ENCODE measurements at regions not wholly inside any gene's neighbourhood (a gene's known extent, or its start where the extent isn't known, plus 50 kb on each side); places are given as distances from the start of the nearest gene placed in this dataset.

DNA sequence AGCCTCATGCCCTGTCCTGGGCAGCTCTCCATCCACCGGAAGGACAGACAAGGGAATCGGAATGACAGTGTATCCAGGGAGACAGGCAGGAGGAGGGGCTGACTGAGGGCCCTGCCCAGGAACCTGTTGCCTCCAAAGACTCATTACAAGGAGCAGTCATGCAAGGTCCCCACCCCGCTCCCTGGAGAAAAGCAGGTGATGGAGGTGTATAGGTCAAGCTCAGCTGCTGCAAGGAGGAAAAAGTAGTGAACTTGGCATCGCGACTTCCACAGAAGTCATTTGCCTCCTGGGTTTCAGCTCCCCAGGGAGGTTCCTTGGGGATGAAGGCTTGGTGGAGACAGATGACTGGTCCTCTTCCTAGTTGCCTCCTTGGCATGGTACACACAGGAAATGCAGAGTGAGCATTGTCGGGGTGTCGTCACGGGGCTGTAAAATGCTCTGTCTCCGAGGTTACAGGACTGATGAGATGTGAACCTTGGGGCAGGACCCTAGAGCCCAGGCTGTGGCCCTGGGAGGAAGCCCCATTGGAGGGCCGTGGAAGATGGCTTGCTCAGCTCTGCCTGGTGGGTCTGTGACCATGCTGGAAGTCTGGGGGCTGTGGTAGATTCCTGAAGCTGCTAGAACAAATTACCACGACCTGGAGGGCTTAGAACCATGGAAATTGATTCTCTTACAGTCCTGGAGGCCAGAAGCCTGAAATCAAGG, 219.6 kb upstream of the C1orf174 start:
- TF ChIP-seq YY1 (IDR thresholded peaks at IDR 0.05; ENCODE audit: low read depth) (no peak), NFIC (IDR thresholded peaks at IDR 0.05) (no peak), TCF12 (IDR thresholded peaks at IDR 0.05; ENCODE audit: low read depth) (no peak), EP300 (IDR thresholded peaks at IDR 0.05; ENCODE audit: borderline replicate concordance) (no peak), TEAD4 (IDR thresholded peaks at IDR 0.05) (no peak), RAD21 (IDR thresholded peaks at IDR 0.05; ENCODE audit: low read depth) (no peak), FOXM1 (IDR thresholded peaks at IDR 0.05; ENCODE audit: borderline replicate concordance, low read depth) (no peak), EGR1 (IDR thresholded peaks at IDR 0.05) (no peak), ZBTB7A (IDR thresholded peaks at IDR 0.05; ENCODE audit: low read depth) (no peak), TAF1 (IDR thresholded peaks at IDR 0.05; ENCODE audit: low read depth) (no peak)
- TF ChIP-seq, protein P1, sequence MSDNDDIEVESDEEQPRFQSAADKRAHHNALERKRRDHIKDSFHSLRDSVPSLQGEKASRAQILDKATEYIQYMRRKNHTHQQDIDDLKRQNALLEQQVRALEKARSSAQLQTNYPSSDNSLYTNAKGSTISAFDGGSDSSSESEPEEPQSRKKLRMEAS (IDR thresholded peaks at IDR 0.05): no peak
- TF ChIP-seq, protein P2, sequence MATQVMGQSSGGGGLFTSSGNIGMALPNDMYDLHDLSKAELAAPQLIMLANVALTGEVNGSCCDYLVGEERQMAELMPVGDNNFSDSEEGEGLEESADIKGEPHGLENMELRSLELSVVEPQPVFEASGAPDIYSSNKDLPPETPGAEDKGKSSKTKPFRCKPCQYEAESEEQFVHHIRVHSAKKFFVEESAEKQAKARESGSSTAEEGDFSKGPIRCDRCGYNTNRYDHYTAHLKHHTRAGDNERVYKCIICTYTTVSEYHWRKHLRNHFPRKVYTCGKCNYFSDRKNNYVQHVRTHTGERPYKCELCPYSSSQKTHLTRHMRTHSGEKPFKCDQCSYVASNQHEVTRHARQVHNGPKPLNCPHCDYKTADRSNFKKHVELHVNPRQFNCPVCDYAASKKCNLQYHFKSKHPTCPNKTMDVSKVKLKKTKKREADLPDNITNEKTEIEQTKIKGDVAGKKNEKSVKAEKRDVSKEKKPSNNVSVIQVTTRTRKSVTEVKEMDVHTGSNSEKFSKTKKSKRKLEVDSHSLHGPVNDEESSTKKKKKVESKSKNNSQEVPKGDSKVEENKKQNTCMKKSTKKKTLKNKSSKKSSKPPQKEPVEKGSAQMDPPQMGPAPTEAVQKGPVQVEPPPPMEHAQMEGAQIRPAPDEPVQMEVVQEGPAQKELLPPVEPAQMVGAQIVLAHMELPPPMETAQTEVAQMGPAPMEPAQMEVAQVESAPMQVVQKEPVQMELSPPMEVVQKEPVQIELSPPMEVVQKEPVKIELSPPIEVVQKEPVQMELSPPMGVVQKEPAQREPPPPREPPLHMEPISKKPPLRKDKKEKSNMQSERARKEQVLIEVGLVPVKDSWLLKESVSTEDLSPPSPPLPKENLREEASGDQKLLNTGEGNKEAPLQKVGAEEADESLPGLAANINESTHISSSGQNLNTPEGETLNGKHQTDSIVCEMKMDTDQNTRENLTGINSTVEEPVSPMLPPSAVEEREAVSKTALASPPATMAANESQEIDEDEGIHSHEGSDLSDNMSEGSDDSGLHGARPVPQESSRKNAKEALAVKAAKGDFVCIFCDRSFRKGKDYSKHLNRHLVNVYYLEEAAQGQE (IDR thresholded peaks at IDR 0.05; ENCODE audit: low read depth): no peak

DNA sequence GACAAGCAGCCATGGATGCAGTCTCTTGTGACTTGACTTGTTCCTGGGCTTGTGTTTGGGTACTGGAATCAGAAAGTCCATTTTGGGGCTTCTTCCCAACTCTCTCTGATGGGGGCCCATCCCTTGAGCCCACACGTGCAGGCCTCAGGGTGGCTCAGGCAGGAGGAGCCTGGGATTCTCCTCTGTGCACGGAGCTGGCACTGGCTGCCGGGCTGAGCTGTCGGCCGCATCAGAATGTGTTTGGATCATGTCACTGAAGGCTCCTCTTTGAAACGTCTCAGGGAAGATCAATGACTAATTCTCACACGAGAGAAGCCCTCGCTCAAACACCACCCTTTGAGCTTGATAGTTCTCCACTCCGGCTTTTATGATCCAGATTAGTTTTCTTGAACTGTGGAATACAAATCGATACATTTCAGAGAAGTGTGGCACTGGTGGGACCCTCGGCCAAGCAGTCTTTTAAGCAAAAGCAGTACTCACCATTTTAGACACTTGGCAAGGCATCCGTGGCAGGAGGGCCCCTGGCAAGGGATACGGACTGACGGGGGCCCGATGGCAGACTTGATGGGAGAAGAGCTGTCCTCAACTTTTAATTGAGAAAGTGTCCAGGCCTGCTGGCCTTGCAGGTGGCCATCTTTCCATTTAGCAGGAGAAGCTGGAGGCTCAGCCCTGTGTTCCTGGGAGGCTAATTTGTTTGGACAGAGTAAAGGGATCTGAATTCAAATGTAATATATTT, 220.7 kb upstream of the C1orf174 start:
- TF ChIP-seq TAF1 (IDR thresholded peaks at IDR 0.05; ENCODE audit: low read depth): no peak
- TF ChIP-seq RAD21 (IDR thresholded peaks at IDR 0.05; ENCODE audit: low read depth): no peak
- no peak for TF ChIP-seq NFIC (IDR thresholded peaks at IDR 0.05)
- no peak for TF ChIP-seq ZBTB7A (IDR thresholded peaks at IDR 0.05; ENCODE audit: low read depth)
- no peak for TF ChIP-seq TCF12 (IDR thresholded peaks at IDR 0.05; ENCODE audit: low read depth)
- TF ChIP-seq, protein P2 (IDR thresholded peaks at IDR 0.05; ENCODE audit: low read depth): no peak
- no peak for TF ChIP-seq CEBPB (IDR thresholded peaks at IDR 0.05)
- TF ChIP-seq, protein P3, sequence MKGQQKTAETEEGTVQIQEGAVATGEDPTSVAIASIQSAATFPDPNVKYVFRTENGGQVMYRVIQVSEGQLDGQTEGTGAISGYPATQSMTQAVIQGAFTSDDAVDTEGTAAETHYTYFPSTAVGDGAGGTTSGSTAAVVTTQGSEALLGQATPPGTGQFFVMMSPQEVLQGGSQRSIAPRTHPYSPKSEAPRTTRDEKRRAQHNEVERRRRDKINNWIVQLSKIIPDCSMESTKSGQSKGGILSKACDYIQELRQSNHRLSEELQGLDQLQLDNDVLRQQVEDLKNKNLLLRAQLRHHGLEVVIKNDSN (IDR thresholded peaks at IDR 0.05): no peak
- TF ChIP-seq EGR1 (IDR thresholded peaks at IDR 0.05): no peak

DNA sequence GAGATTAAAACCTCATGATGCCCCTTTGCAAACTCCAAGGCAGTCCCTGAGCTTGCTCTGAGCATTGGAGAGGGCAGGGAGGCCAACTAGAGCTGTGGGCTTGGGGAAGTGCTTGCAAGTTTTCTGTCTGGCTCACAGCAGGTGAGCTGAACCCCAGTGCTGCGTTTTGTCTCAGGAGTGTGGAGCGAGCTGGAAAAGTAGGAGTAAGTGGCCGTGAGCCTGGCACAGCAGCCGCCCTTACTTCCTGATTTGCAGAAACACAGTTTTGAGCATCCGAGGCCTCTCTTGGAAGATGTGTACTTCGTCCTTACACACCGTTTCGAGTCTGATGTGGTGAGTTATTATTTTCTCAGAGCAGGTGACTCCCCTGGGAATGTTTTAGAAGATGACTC, 221.2 kb upstream of the C1orf174 start:
- TF ChIP-seq, protein P2 (IDR thresholded peaks at IDR 0.05; ENCODE audit: low read depth): no peak
- TF ChIP-seq EP300 (IDR thresholded peaks at IDR 0.05; ENCODE audit: borderline replicate concordance) (no peak), EGR1 (IDR thresholded peaks at IDR 0.05) (no peak), CREB1 (IDR thresholded peaks at IDR 0.05; ENCODE audit: low read depth) (no peak), NFIC (IDR thresholded peaks at IDR 0.05) (no peak), YY1 (IDR thresholded peaks at IDR 0.05; ENCODE audit: low read depth) (no peak), TEAD4 (IDR thresholded peaks at IDR 0.05) (no peak), RAD21 (IDR thresholded peaks at IDR 0.05; ENCODE audit: low read depth) (no peak), TAF1 (IDR thresholded peaks at IDR 0.05; ENCODE audit: low read depth) (no peak), CEBPB (IDR thresholded peaks at IDR 0.05) (no peak), ZBTB7A (IDR thresholded peaks at IDR 0.05; ENCODE audit: low read depth) (no peak), FOXM1 (IDR thresholded peaks at IDR 0.05; ENCODE audit: borderline replicate concordance, low read depth) (no peak), TCF12 (IDR thresholded peaks at IDR 0.05; ENCODE audit: low read depth) (no peak)
- TF ChIP-seq, protein P1 (IDR thresholded peaks at IDR 0.05): no peak
- TF ChIP-seq, protein P3 (IDR thresholded peaks at IDR 0.05): no peak

All from Ishikawa (cell line).